GM21717 (cell line): ENCODE measurements at regions not wholly inside any gene's neighbourhood (a gene's known extent, or its start where the extent isn't known, plus 50 kb on each side); places are given as distances from the start of the nearest gene placed in this dataset.
A peak's percentile ranks its signal among the peaks of the same experiment; 100 is the strongest.
"Not testable (repeated sequence)": the region's sequence is repeated elsewhere in the genome, so short reads cannot be mapped to it uniquely, and the experiment has no call there.

ENCODE experiments used
- ATAC-seq: cut with Tn5 transposase; IDR thresholded peaks from one replicate; pipeline ENCODE4 v1.9.1; 2021; ENCODE audit warnings: mild to moderate bottlenecking, moderate library complexity; ENCODE audit not compliant: unreplicated experiment

DNA sequence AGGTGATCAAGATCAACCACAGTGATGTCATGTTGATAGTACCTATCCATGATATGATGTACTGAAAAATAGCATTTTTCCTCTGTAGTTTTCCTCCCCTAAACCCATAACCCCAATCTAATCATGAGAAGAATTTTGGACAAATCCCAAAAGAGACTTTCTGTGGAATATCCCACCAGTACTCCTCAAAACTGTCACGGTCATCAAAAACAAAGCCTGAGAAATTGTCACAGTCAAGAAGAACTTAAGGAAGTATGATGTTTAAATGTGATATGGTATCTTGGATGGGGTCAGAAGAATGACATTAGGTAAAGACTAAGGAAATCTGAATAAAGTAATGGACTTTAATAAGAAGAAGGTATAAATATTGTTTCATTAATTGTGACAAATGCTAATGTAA, 248.8 kb downstream of the RMST start:
- ATAC-seq, result no peak

DNA sequence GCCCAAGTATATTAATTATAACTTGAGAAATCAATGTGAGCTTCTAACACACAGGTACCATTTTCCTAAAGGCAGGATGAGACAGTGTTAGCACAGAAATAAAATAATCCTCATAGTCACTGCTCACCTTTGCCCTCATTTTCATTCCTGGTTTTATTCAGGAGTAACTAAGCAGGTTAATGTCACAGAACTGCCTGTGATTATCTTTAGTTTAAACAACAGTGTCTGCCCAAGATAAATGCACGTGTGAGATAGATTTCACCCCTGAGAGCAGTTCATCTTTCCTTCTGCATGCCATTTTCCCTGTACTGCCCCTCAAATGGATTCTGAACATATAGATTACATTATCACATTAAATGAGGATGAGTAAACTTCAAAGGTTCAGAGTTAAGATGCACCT, 250.7 kb downstream of the RMST start:
- ATAC-seq, result no peak

DNA sequence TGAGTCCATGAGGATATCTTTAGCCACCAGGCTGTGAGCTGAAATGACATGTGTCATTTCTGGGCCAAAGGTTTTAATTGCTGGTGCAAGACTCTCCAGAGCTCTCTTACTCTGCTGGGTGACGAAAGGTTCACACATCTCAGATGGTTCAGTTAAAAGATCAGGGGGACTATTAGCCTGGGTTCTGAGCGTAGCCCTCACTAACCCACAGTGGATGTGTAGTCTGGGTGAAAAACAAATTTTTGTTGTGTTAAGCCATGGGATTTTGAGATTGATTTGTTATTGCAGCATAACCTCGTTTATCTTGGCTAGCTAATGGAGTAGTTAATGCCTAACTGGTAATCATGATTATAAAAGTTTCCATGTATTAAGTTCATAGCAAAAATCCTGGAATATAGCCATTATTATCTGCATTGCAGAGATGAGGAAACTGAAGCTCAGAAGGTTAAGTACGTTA, 251.5 kb downstream of the RMST start:
- ATAC-seq, result no peak

- ATAC-seq, result no peak
These were observed 253.8 kb downstream of the RMST start for GRCh38 chr12:97716356-97716755.

DNA sequence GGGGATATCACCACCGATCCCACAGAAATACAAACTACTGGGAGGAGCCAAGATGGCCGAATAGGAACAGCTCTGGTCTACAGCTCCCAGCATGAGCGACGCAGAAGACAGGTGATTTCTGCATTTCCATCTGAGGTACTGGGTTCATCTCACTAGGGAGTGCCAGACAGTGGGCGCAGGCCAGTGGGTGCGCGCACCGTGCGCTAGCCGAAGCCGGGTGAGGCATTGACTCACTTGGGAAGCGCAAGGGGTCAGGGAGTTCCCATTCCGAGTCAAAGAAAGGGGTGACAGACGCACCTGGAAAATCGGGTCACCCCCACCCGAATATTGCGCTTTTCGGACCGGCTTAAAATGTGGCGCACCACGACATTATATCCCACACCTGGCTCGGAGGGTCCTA, 261.2 kb downstream of the RMST start:
- ATAC-seq, result not testable (repeated sequence)

DNA sequence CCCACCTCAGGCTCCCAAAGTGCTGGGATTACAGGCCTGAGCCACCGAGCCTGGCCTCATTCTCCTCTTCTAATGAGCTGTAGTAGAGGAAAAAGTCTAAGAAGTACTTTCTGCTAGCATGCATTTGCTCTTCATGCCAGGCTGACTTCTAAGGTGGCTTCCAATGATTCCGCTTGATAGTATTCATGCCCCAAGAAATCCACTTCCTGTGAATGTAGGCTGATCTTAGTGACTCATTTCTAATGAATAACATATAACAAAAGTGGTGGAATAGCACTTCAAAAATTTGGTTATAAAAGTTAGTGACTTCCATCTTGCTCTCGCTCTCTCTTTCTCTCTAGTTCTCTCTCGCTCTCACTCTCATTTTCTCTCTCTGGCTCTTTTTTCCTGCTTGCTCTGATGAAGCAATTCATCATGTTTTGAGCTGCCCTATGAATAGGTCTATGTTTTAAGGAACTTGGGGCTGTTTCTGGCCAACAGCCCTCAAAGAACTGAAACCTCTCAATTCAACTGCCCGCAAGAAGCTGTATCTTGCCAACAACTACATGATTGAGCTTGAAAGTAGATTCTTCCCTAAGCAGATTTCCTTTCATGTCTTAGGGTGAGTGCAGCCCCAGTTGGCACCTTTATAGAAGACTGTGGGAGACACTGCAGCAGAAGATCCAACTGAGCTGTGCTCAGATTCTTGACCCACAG, 282.9 kb downstream of the RMST start:
- no peak for ATAC-seq

DNA sequence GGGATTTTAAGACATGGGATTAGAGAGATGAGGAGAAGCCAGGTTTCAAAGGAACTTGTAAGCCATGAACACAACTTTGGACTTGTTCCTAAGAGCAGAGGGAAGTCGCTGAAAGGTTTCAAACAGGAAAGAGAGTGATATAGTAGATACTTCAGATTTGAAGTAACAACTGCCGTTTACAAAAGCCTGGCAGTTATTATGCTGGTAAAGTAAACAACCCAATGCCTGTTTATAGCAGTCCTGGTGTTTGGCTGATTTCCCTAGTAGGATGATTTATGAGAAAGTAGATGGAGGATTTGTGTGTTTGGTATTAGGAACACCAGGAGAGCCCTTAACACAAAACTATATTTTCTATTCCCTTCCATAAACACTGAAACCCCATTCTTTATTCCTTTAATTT, 285.7 kb downstream of the RMST start:
- no peak for ATAC-seq

- no peak for ATAC-seq
These were observed 289.1 kb downstream of the RMST start for GRCh38 chr12:97751704-97752103.

GRCh38 chr12:97752129-97752528, 289.5 kb downstream of the RMST start:
- no peak for ATAC-seq

DNA sequence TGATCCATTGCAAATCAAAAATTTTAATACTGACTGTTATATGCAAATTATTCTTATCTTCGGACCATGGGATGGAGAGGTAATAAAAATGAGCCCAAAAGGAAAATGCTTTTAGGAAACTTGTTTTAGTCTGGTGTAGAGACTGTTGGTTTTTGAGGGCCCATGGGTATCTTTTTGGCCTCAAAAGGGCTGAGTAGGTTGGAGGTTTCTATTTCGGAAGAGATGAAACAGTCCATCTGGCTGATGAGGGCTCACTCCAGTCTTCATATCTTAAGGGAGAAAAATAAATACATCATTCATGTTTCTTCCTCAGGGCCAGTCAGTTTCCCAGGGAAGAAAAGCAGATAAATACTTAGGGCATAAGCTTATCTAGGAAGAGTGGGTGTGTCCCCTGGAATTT, 290.7 kb downstream of the RMST start:
- no peak for ATAC-seq

DNA sequence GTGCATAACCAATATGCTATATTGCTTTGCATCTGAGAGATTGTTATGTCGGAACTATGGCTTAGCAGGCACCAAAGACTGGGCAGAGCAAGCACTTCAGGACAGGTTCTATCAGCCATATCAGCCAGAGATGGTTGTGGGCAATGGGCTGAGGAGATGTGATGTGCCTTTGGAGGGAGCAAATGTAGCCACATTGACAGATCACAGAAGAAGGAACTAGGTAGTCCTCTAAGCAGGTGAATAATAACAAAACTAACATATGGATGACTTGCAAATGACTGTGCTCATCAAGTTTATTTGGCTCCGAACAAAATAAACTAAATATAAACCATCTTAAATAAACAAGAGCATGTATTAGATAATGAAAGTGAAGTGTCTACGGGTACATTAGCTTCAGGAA, 291.7 kb downstream of the RMST start:
- ATAC-seq, result peak; percentile 61

DNA sequence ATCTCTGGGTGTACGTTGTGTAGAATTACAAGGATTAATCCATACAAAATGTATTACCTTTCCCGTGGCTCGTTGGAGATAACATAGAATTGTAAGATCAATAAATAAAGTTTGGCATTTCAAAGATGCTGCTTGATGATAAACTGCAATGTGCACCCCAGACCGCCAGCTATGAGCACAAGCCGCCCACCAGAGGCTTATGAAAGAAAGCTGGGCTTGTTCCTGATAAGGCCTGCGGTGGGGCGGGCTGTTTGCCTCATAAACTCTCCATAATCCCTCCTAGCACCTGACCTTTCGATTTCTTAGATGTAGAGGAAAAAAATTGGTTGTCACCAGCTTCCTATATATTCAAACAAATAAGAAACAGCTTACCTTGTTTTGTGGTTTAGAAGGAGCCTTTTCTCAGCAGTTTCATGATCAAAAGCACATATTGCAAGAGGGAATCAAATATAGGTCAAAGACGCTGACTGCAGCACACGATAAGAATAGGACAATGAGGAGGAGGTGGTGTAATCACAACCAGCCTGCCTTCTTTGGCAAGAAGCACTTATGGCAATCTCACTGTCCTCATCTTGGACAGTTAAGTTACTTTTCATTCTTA, 293.6 kb downstream of the RMST start:
- ATAC-seq, result no peak

GRCh38 chr12:97756741-97757140, 294.1 kb downstream of the RMST start:
- no peak for ATAC-seq

DNA sequence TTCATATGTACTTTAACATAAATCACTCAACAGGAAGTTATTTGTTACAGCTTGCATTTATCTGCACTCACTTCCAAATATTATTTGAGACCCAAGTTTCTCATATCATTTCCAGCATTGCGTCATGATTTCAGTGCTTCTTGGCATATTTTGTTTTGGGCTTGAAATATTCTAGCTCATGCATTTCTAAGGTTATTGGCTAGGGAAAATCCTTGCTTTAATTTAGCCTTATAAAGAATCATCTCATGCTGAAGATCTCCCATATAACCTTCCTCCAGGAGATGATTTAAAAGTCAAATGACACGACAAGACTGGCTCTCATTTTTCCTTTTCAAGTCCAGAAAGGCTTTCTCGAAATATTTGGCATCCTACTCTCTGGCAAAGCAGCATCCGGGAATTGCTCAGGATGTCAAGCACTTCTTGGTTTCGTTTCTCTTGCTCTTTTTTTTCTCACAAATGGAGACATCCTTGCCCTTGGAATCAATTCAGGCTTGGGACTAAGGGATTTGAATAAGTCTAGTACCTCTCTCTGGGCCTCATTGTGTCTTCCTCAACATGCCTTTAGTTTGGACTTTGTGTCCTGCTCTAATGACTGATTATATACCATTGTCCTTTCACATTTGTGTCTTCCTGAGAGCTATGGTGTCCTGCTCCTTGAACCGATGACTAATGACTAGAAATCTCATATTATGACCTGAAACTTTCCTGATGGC, 295.0 kb downstream of the RMST start:
- ATAC-seq, result no peak

DNA sequence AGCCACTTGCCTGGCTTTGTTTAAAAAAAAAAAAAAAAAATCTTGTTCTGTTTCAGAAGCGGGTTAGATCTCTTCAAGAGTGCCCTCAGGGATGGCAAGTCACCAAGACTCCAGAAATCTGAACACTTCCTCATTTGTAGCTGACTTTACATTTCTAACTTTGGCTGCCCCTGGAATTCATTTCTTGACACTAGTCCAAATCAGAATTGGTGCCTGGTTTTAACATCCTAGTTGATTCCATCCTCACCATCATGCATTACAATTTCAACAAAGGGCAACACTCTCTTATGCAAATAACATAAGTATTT, 295.5 kb downstream of the RMST start:
- ATAC-seq, result no peak

- ATAC-seq, result no peak
These were observed 296.0 kb downstream of the RMST start for GRCh38 chr12:97758586-97758985.

DNA sequence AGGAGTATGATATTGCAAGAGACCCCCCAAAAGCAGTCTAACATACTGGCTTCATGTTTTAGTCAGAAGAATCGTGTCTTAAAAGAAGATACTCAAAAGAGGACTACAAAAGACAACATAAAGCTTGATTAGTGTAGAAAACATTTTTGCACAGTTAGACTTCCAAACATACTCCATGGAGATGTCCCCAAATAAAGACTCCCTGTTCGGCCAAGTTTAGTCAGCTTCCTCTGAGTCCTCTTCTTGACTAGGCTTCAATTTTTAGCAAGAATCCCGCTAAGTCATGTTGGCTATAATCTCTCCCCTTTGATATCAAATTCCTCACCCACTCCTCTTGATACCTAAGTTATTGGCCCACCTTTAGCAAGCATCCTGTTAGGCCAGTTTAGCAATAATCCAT, 298.0 kb downstream of the RMST start:
- ATAC-seq, result no peak

- ATAC-seq, result no peak
These were observed 300.5 kb downstream of the RMST start for GRCh38 chr12:97763113-97763512.

GRCh38 chr12:97764700-97765099, 302.1 kb downstream of the RMST start:
- ATAC-seq, result no peak

DNA sequence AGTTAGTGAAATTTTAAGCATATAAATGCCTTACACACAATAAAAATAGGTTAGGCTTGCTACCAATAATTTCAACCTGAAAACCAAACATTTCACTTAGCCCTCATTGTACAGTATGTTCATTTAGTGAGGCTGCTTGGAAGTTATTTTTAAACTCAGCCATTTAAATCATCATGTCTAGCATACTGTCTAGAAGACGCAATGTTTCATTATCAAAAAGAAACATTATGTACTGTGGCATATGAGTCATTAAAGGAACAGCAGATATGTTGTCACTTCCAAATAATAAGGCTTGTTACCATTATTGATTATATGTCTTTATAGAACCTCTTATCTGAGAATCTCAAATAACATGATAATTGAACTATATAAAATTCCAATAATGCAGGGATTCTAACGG, 304.7 kb downstream of the RMST start:
- no peak for ATAC-seq

GRCh38 chr12:97778111-97778510, 315.5 kb downstream of the RMST start:
- ATAC-seq, result no peak

DNA sequence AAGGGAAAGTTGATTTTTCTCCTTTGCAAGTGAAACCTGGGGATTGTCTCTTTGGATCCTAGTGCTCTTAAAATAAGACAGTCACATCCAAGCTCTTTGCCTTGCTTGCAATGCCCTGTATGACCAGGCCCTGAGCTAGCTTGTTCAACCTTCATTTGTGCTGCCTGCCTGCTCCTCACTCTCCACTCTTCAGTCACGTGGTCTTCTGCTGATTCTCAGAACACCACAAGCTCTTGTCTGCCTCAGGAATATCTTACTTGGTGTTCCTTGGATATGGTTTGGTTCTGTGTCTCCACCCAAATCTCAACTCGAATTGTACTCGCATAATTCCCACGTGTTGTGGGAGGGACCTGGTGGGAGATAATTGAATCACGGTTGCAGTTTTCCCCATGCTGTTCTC, 318.7 kb downstream of the RMST start:
- ATAC-seq, result no peak
